ENCODE measurements at regions not wholly inside any gene's neighbourhood (a gene's known extent, or its start where the extent isn't known, plus 50 kb on each side); places are given as distances from the start of the nearest gene placed in this dataset.
"Not testable (repeated sequence)": the region's sequence is repeated elsewhere in the genome, so short reads cannot be mapped to it uniquely, and the experiment has no call there.

GRCh38 chr1:14415396-14415795, 183.1 kb upstream of the KAZN start:
- no peaks in the 10 kb centered on the region for H3K4me1 ChIP-seq (ENCODE audit: control insufficient read depth, extremely low read depth, insufficient read depth, low read length)
- H3K79me2 ChIP-seq (ENCODE audit: control insufficient read depth, insufficient read depth, low read length): no peaks in the 10 kb centered on the region
- dilution Hi-C loops (cut with MboI; ENCODE audit: extremely low pct_ligation_motif_present, low sequenced_read_pairs): no loop called here
- H3K36me3 ChIP-seq (ENCODE audit: control insufficient read depth in 2 of 2, extremely low read depth in 1 of 2, insufficient read depth in 2 of 2, low read length in 2 of 2): no peaks in the 10 kb centered on the region
- no peaks in the 10 kb centered on the region for H4K20me1 ChIP-seq (replicated peaks; ENCODE audit: control insufficient read depth, extremely low read depth, insufficient read depth, low read length)
- H3K27me3 ChIP-seq (ENCODE audit: control insufficient read depth in 2 of 2, insufficient read depth in 2 of 2, low read length in 2 of 2): no peaks in the 10 kb centered on the region
- BruUV-seq (replicated peaks): no TSS peak
- TF ChIP-seq POLR2AphosphoS5 (IDR thresholded peaks at IDR 0.05; ENCODE audit: insufficient read depth, low read depth, low read length): no peak
- no peak for TF ChIP-seq GATA2 (IDR thresholded peaks at IDR 0.05; ENCODE audit: insufficient read depth, insufficient read length, low read depth, low read length)
- TF ChIP-seq POLR2A (IDR thresholded peaks at IDR 0.05; ENCODE audit: low read depth, low read length): no peak
- TF ChIP-seq JUN (IDR thresholded peaks at IDR 0.05; ENCODE audit: borderline replicate concordance, insufficient read depth, insufficient read length, low read depth): no peak
- TF ChIP-seq MAX (IDR thresholded peaks at IDR 0.05; ENCODE audit: insufficient read depth, insufficient read length): no peak
- no peak for TF ChIP-seq EZH2 (IDR thresholded peaks at IDR 0.05; ENCODE audit: borderline replicate concordance, low read depth, low read length, severe bottlenecking)
- TF ChIP-seq CTCF (IDR thresholded peaks at IDR 0.05; ENCODE audit: extremely low read depth in 1 of 2, insufficient read depth in 1 of 2, low read depth in 1 of 2, low read length in 2 of 2): no peak
- TF ChIP-seq MYC (IDR thresholded peaks at IDR 0.05; ENCODE audit: low read depth, low read length): no peak
- no peak for TF ChIP-seq FOS (IDR thresholded peaks at IDR 0.05; ENCODE audit: borderline replicate concordance, insufficient read depth, low read length)
- H3K9ac ChIP-seq (replicated peaks; ENCODE audit: extremely low read depth, insufficient read depth, low read length): no peak overlapping the region
- no peak for FAIRE-seq
- ChIA-PET CTCF (no interaction called here), POLR2A (no interaction called here)
- no peak for DNase-seq (ENCODE audit: low read depth, low spot score)
- H3K9me1 ChIP-seq (replicated peaks; ENCODE audit: control insufficient read depth, extremely low read depth, insufficient read depth, low read length): no peaks in the 10 kb centered on the region
- H2AFZ ChIP-seq (ENCODE audit: low read depth, low read length): no peak overlapping the region
- H3K9me3 ChIP-seq (replicated peaks; ENCODE audit: control insufficient read depth, insufficient read depth, low read length): peaks cover 5% of the 10 kb centered on the region
- intact Hi-C loops (cut with micrococcal nuclease): no loop called here
- no peak overlapping the region for H3K27ac ChIP-seq (ENCODE audit: insufficient read depth, low read depth, low read length)
- no peak overlapping the region for H3K4me2 ChIP-seq (ENCODE audit: insufficient read depth, low read length)
- no peak overlapping the region for H3K4me3 ChIP-seq (replicated peaks in 1 of 3; ENCODE audit: insufficient read depth in 1 of 3, low read depth in 1 of 3, low read length in 3 of 3)

GRCh38 chr1:14419778-14420218, 178.7 kb upstream of the KAZN start:
- H3K27ac ChIP-seq (ENCODE audit: insufficient read depth, low read depth, low read length); FAIRE-seq; H3K9me1 ChIP-seq (replicated peaks; ENCODE audit: control insufficient read depth, extremely low read depth, insufficient read depth, low read length); H3K36me3 ChIP-seq (ENCODE audit: control insufficient read depth in 2 of 2, extremely low read depth in 1 of 2, insufficient read depth in 2 of 2, low read length in 2 of 2); POLR2A ChIA-PET; H3K4me3 ChIP-seq (replicated peaks in 1 of 3; ENCODE audit: insufficient read depth in 1 of 3, low read depth in 1 of 3, low read length in 3 of 3); H3K27me3 ChIP-seq (ENCODE audit: control insufficient read depth in 2 of 2, insufficient read depth in 2 of 2, low read length in 2 of 2); H3K4me1 ChIP-seq (ENCODE audit: control insufficient read depth, extremely low read depth, insufficient read depth, low read length); dilution Hi-C loops (cut with MboI; ENCODE audit: extremely low pct_ligation_motif_present, low sequenced_read_pairs); H3K4me2 ChIP-seq (ENCODE audit: insufficient read depth, low read length); H3K9me3 ChIP-seq (replicated peaks; ENCODE audit: control insufficient read depth, insufficient read depth, low read length); CTCF ChIA-PET; H3K79me2 ChIP-seq (ENCODE audit: control insufficient read depth, insufficient read depth, low read length); BruUV-seq (replicated peaks); H4K20me1 ChIP-seq (replicated peaks; ENCODE audit: control insufficient read depth, extremely low read depth, insufficient read depth, low read length); intact Hi-C loops (cut with micrococcal nuclease); H3K9ac ChIP-seq (replicated peaks; ENCODE audit: extremely low read depth, insufficient read depth, low read length); H2AFZ ChIP-seq (ENCODE audit: low read depth, low read length); DNase-seq (ENCODE audit: low read depth, low spot score): not testable (repeated sequence)
